ENCODE measurements at regions not wholly inside any gene's neighbourhood (a gene's known extent, or its start where the extent isn't known, plus 50 kb on each side); places are given as distances from the start of the nearest gene placed in this dataset.

- DNase-seq (ENCODE audit: low read depth in 1 of 2, low spot score in 1 of 2) = no peak
- H3K27me3 ChIP-seq (ENCODE audit: insufficient read depth, poor library complexity, severe bottlenecking) = no peaks in the 10 kb centered on the region
- no peak for TF ChIP-seq POLR2AphosphoS5 (IDR thresholded peaks at IDR 0.05; ENCODE audit: low read depth)
- TF ChIP-seq REST (IDR thresholded peaks at IDR 0.05; ENCODE audit: insufficient replicate concordance, low read depth) = no peak
- no peak overlapping the region for H3K4me3 ChIP-seq (replicated peaks; ENCODE audit: insufficient read depth, low read length)
- H3K27ac ChIP-seq (replicated peaks) = no peak overlapping the region
Observed at GRCh38 chr12:126897102-126897501, 1369.9 kb upstream of the TMEM132C start.

GRCh38 chr12:126897778-126898177, 1369.2 kb upstream of the TMEM132C start:
- Histone ChIP-seq H3K4me3 (replicated peaks; ENCODE audit: insufficient read depth, low read length) (no peak overlapping the region), H3K27me3 (ENCODE audit: insufficient read depth, poor library complexity, severe bottlenecking) (no peaks in the 10 kb centered on the region), H3K27ac (replicated peaks) (no peak overlapping the region)
- TF ChIP-seq SPI1 (IDR thresholded peaks at IDR 0.05; ENCODE audit: borderline replicate concordance, low read depth) = no peak
- TF ChIP-seq POLR2AphosphoS5 (IDR thresholded peaks at IDR 0.05; ENCODE audit: low read depth) = no peak
- TF ChIP-seq REST (IDR thresholded peaks at IDR 0.05; ENCODE audit: insufficient replicate concordance, low read depth) = no peak
- TF ChIP-seq CTCF (IDR thresholded peaks at IDR 0.05; ENCODE audit: insufficient read depth, low read length) = no peak
- no peak for TF ChIP-seq GABPA (IDR thresholded peaks at IDR 0.05; ENCODE audit: low read depth)
- DNase-seq (ENCODE audit: low read depth in 1 of 2, low spot score in 1 of 2) = no peak

GRCh38 chr12:126898562-126898961, 1368.4 kb upstream of the TMEM132C start:
- no peak for DNase-seq (ENCODE audit: low read depth in 1 of 2, low spot score in 1 of 2)
- TF ChIP-seq CTCF (IDR thresholded peaks at IDR 0.05; ENCODE audit: insufficient read depth, low read length) = no peak
- Histone ChIP-seq H3K27ac (replicated peaks) (no peak overlapping the region), H3K4me3 (replicated peaks; ENCODE audit: insufficient read depth, low read length) (no peak overlapping the region), H3K27me3 (ENCODE audit: insufficient read depth, poor library complexity, severe bottlenecking) (no peaks in the 10 kb centered on the region)

- TF ChIP-seq CTCF (IDR thresholded peaks at IDR 0.05; ENCODE audit: insufficient read depth, low read length) = no peak
- TF ChIP-seq POLR2AphosphoS5 (IDR thresholded peaks at IDR 0.05; ENCODE audit: low read depth) = no peak
- no peak for TF ChIP-seq SPI1 (IDR thresholded peaks at IDR 0.05; ENCODE audit: borderline replicate concordance, low read depth)
- TF ChIP-seq REST (IDR thresholded peaks at IDR 0.05; ENCODE audit: insufficient replicate concordance, low read depth) = no peak
- no peak for TF ChIP-seq GABPA (IDR thresholded peaks at IDR 0.05; ENCODE audit: low read depth)
- no peak for DNase-seq (ENCODE audit: low read depth in 1 of 2, low spot score in 1 of 2)
- no peak overlapping the region for H3K4me3 ChIP-seq (replicated peaks; ENCODE audit: insufficient read depth, low read length)
- no peaks in the 10 kb centered on the region for H3K27me3 ChIP-seq (ENCODE audit: insufficient read depth, poor library complexity, severe bottlenecking)
- no peak overlapping the region for H3K27ac ChIP-seq (replicated peaks)
Observed at GRCh38 chr12:126899926-126900792, 1366.8 kb upstream of the TMEM132C start.

All from HL-60 (cell line).